B cell (primary cell): ENCODE measurements at regions not wholly inside any gene's neighbourhood (a gene's known extent, or its start where the extent isn't known, plus 50 kb on each side); places are given as distances from the start of the nearest gene placed in this dataset.

Source experiments
- ATAC-seq: fragments of 200-7000 bp; cut with Tn5 transposase; one replicate; pipeline ENCODE4 v1.10.0; 2021; ENCODE audit warnings: low read depth, mild to moderate bottlenecking, moderate number of reproducible peaks, moderate library complexity
- CTCF ChIA-PET: fragments of 350-600 bp; sonication (Branson Sonifier 250); formaldehyde crosslinking; loops from one replicate; lab custom pipeline; 2021; ENCODE audit warnings: antibody characterized with exemption, inconsistent platforms; lab: Charles Lee
- POLR2A ChIA-PET: fragments of 350-600 bp; sonication (Branson Sonifier 250); formaldehyde crosslinking; loops from one replicate; lab custom pipeline; 2021; ENCODE audit warnings: antibody characterized with exemption; lab: Charles Lee
- DNase-seq: peaks from one replicate; pipeline ENCODE4 v3.0.0; 2013
- H2AFZ ChIP-seq: 2 replicates; pipeline ENCODE4 v1.6.1; 2012; ENCODE audit warnings: mild to moderate bottlenecking, low read depth, low read length; ENCODE audit not compliant: insufficient read depth, poor library complexity, severe bottlenecking
- H3K27ac ChIP-seq, 2 donors: 1 replicate in 1 of 2; 2 replicates in 1 of 2; pipeline ENCODE4 v1.5.1; 2012 to 2013; ENCODE audit warnings: low read length in 2 of 2, mild to moderate bottlenecking in 2 of 2, moderate library complexity in 1 of 2
- H3K27me3 ChIP-seq, 4 experiments: fragments of 200-600 bp in 1 of 4; sonication (generic) in 1 of 4; replicated peaks in 1 of 4; 1 replicate in 2 of 4; 2 replicates in 2 of 4; pipeline versions ENCODE4 v1.6.1 to v1.7.0; 2013 to 2016; ENCODE audit warnings: low read length in 3 of 4, mild to moderate bottlenecking in 2 of 4, mixed read lengths in 1 of 4, moderate library complexity in 1 of 4; ENCODE audit not compliant: insufficient read depth in 4 of 4, control insufficient read depth in 3 of 4; ENCODE audit errors: control extremely low read depth in 1 of 4
- H3K36me3 ChIP-seq, 2 experiments: replicated peaks in 1 of 2; 1 replicate in 1 of 2; 2 replicates in 1 of 2; pipeline versions ENCODE4 v1.6.1 to v1.7.1; 2013; ENCODE audit warnings: low read length in 1 of 2; ENCODE audit not compliant: insufficient read depth in 2 of 2, control insufficient read depth in 1 of 2; ENCODE audit errors: control extremely low read depth in 1 of 2, extremely low read depth in 1 of 2
- H3K4me1 ChIP-seq, 2 donors: fragments of 200-600 bp in 1 of 2; sonication (generic) in 1 of 2; 1 replicate in 1 of 2; 2 replicates in 1 of 2; pipeline versions ENCODE4 v1.5.1 to v1.6.1; 2013 to 2017; ENCODE audit warnings: low read length in 2 of 2; ENCODE audit not compliant: control insufficient read depth in 2 of 2, insufficient read depth in 2 of 2
- H3K4me2 ChIP-seq: replicated peaks from 2 replicates; pipeline ENCODE3; 2012; ENCODE audit warnings: mild to moderate bottlenecking, low read depth, low read length; ENCODE audit not compliant: poor library complexity, severe bottlenecking
- H3K4me3 ChIP-seq, 5 experiments: fragments of 200-600 bp in 1 of 5; sonication (generic) in 1 of 5; 1 replicate in 3 of 5; 2 replicates in 2 of 5; pipeline versions ENCODE4 v1.5.1 to v1.7.0; 2011 to 2016; ENCODE audit warnings: low read length in 4 of 5, mild to moderate bottlenecking in 4 of 5, low read depth in 2 of 5, control low read depth in 1 of 5, moderate library complexity in 1 of 5; ENCODE audit not compliant: insufficient read depth in 1 of 5; ENCODE audit errors: control extremely low read depth in 1 of 5, extremely low read depth in 1 of 5
- H3K79me2 ChIP-seq: fragments of 200-600 bp; sonication (generic); one replicate; pipeline ENCODE4 v1.6.0; 2016; ENCODE audit warnings: low read length; ENCODE audit not compliant: control insufficient read depth, insufficient read depth
- H3K9ac ChIP-seq: fragments of 200-600 bp; sonication (generic); 2 replicates; pipeline ENCODE4 v1.6.1; 2017; ENCODE audit warnings: mild to moderate bottlenecking, low read length, moderate library complexity
- H3K9me3 ChIP-seq, 3 donors: one replicate each; pipeline versions ENCODE4 v1.6.1 to v1.7.1; 2013; ENCODE audit warnings: low read length in 2 of 3; ENCODE audit not compliant: control insufficient read depth in 2 of 3, insufficient read depth in 1 of 3; ENCODE audit errors: control extremely low read depth in 1 of 3
- H4K20me1 ChIP-seq: 2 replicates; pipeline ENCODE4 v1.6.0; 2012; ENCODE audit warnings: mild to moderate bottlenecking, low read length; ENCODE audit not compliant: insufficient read depth, control insufficient read depth, poor library complexity, severe bottlenecking
- H3K27ac Mint-ChIP-seq: one replicate; pipeline ENCODE4 v1.8.0; 2021; ENCODE audit warnings: mixed read lengths
- H3K27me3 Mint-ChIP-seq: one replicate; pipeline ENCODE4 v1.8.0; 2021; ENCODE audit warnings: mixed read lengths
- H3K4me1 Mint-ChIP-seq: one replicate; pipeline ENCODE4 v1.8.0; 2021; ENCODE audit warnings: mixed read lengths
- H3K4me3 Mint-ChIP-seq: one replicate; pipeline ENCODE4 v1.8.0; 2021; ENCODE audit warnings: mixed read lengths
- H3K9me3 Mint-ChIP-seq: one replicate; pipeline ENCODE4 v1.8.0; 2022; ENCODE audit warnings: mixed read lengths; ENCODE audit not compliant: insufficient read depth
- EZH2 ChIP-seq: IDR thresholded peaks from 2 replicates; pipeline ENCODE4 v1.6.1; 2012; ENCODE audit warnings: borderline replicate concordance, low read depth, mild to moderate bottlenecking, moderate library complexity, low read length; ENCODE audit not compliant: insufficient read depth, poor library complexity, severe bottlenecking
- WGBS: methylation state at CpG from one replicate; pipeline ENCODE4 v1.1.5; 2013; ENCODE audit warnings: missing lambda C conversion rate; ENCODE audit not compliant: insufficient coverage; 5-methylcytosine and 5-hydroxymethylcytosine counted together
- intact Hi-C: fragments of 100-400 bp; cut with micrococcal nuclease; formaldehyde crosslinking; loops from one replicate; pipeline ENCODE4 v1.10.0; 2022
- TF ChIP-seq, protein P1 (sequence below): fragments of 200-600 bp; IDR thresholded peaks from one replicate; pipeline ENCODE4 v1.8.0; 2022; ENCODE audit warnings: antibody characterized with exemption, mild to moderate bottlenecking

DNA sequence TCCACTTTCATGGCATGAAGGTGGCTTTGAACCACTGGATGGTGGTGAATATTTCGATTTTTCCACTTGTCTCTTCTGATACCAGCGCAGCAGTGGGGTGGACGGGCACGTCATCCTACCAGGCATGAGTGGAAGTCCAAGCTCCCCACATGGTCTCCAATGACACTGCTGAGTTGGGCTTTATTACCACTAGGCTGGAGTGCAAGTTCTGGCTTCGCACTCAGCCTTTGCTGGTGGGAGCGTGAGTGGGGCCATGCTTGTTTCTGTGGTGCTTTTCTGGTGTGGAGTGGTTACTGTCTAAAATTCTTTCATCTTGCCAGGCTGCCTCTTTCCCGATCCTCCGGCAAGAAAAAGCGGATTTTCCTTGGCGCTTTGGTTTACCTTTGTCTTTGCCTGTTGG is 70.1 kb upstream of the SDK1 start:
- CTCF ChIA-PET, result interaction anchor here (0.6 kb wide), 1 partner anchor 154 kb away, joined by 5 read pairs; no protein-coding TSS in a partner anchor
- Histone ChIP-seq H3K27ac (no peak overlapping the region), H4K20me1 (no peaks in the 10 kb centered on the region), H3K27me3 (no peaks in the 10 kb centered on the region), H3K4me2 (no peak overlapping the region), H3K9me3 (peaks cover 0 to 4% (median 1%) of the 10 kb centered on the region in 3 donors), H3K4me1 (no peaks in the 10 kb centered on the region), H3K9ac (no peak overlapping the region), H3K4me3 (no peak overlapping the region), H3K79me2 (no peaks in the 10 kb centered on the region), H2AFZ (no peak overlapping the region), H3K36me3 (no peaks in the 10 kb centered on the region)
- no peak overlapping the region for H3K4me3 Mint-ChIP-seq
- intact Hi-C loops, result no loop called here
- POLR2A ChIA-PET, result no interaction called here
- no peak overlapping the region for H3K27ac Mint-ChIP-seq
- WGBS, result 94% methylated on average over 10 of the region's 10 CpGs
- TF ChIP-seq EZH2, result no peak
- TF ChIP-seq, protein P1, sequence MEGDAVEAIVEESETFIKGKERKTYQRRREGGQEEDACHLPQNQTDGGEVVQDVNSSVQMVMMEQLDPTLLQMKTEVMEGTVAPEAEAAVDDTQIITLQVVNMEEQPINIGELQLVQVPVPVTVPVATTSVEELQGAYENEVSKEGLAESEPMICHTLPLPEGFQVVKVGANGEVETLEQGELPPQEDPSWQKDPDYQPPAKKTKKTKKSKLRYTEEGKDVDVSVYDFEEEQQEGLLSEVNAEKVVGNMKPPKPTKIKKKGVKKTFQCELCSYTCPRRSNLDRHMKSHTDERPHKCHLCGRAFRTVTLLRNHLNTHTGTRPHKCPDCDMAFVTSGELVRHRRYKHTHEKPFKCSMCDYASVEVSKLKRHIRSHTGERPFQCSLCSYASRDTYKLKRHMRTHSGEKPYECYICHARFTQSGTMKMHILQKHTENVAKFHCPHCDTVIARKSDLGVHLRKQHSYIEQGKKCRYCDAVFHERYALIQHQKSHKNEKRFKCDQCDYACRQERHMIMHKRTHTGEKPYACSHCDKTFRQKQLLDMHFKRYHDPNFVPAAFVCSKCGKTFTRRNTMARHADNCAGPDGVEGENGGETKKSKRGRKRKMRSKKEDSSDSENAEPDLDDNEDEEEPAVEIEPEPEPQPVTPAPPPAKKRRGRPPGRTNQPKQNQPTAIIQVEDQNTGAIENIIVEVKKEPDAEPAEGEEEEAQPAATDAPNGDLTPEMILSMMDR, result no peak
- H3K27me3 Mint-ChIP-seq, result peaks cover 20% of the 10 kb centered on the region
- no peak for ATAC-seq
- peaks cover 3% of the 10 kb centered on the region for H3K4me1 Mint-ChIP-seq
- peaks cover 6% of the 10 kb centered on the region for H3K9me3 Mint-ChIP-seq
- DNase-seq, result no peak

DNA sequence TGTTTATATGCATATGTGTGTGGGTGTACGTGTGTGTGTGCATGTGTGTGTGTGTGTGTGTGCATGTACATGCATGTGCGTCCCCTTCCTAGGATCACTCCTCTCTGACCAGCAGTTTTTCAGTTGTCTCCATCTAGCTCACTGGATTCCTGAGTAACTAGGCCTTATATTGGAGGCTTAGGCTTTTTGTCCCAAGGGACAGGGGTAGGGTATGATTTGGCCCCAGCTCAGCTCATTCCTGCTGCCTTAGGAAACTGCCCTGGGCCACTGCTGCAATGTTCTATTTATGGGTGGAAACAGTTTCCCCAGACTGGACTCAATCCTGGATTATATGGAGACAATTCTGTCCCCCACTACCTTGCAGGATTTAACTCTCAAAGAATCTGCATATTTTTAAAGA is 68.8 kb upstream of the SDK1 start:
- Histone ChIP-seq H3K4me2 (no peak overlapping the region), H3K4me1 (no peaks in the 10 kb centered on the region), H3K36me3 (no peaks in the 10 kb centered on the region), H3K27ac (no peak overlapping the region), H4K20me1 (no peaks in the 10 kb centered on the region), H3K9ac (no peak overlapping the region), H3K4me3 (no peak overlapping the region), H2AFZ (no peak overlapping the region), H3K27me3 (no peaks in the 10 kb centered on the region), H3K9me3 (peaks cover 0 to 4% (median 2%) of the 10 kb centered on the region in 3 donors), H3K79me2 (no peaks in the 10 kb centered on the region)
- POLR2A ChIA-PET, result interaction anchor here (0.6 kb wide), 1 partner anchor 811 kb away, joined by 4 read pairs; no protein-coding TSS in a partner anchor
- CTCF ChIA-PET, result no interaction called here
- WGBS, result no CpG with 5 or more reads among the region's 2 CpGs
- intact Hi-C loops, result no loop called here
- H3K27me3 Mint-ChIP-seq, result peaks cover 18% of the 10 kb centered on the region
- DNase-seq, result no peak
- H3K4me1 Mint-ChIP-seq, result peaks cover 3% of the 10 kb centered on the region
- TF ChIP-seq, protein P1, result no peak
- no peak for TF ChIP-seq EZH2
- no peak overlapping the region for H3K27ac Mint-ChIP-seq
- no peak for ATAC-seq
- H3K9me3 Mint-ChIP-seq, result peaks cover 6% of the 10 kb centered on the region
- H3K4me3 Mint-ChIP-seq, result no peak overlapping the region
